Type B pancreatic cell (in vitro differentiated cells): ENCODE measurements at regions not wholly inside any gene's neighbourhood (a gene's known extent, or its start where the extent isn't known, plus 50 kb on each side); places are given as distances from the start of the nearest gene placed in this dataset.
A peak's percentile ranks its signal among the peaks of the same experiment; 100 is the strongest.

ENCODE experiments used
- DNase-seq: peaks from one replicate; pipeline ENCODE4 v3.0.0; 2021; ENCODE audit warnings: mixed read lengths; ENCODE audit not compliant: unreplicated experiment; ENCODE audit errors: extremely low spot score
- H3K27ac Mint-ChIP-seq: 2 replicates; pipeline ENCODE4 v1.8.0; 2021; ENCODE audit warnings: mild to moderate bottlenecking, mixed read lengths
- H3K27me3 Mint-ChIP-seq: 2 replicates; pipeline ENCODE4 v1.8.0; 2021; ENCODE audit warnings: mixed read lengths
- H3K36me3 Mint-ChIP-seq: 2 replicates; pipeline ENCODE4 v1.8.0; 2021; ENCODE audit warnings: mixed read lengths
- H3K4me1 Mint-ChIP-seq: one replicate; pipeline ENCODE4 v1.8.0; 2021; ENCODE audit warnings: mixed read lengths; ENCODE audit not compliant: unreplicated experiment
- H3K4me3 Mint-ChIP-seq: 2 replicates; pipeline ENCODE4 v1.8.0; 2021; ENCODE audit warnings: mild to moderate bottlenecking, mixed read lengths
- H3K9me3 Mint-ChIP-seq: 2 replicates; pipeline ENCODE4 v1.8.0; 2021; ENCODE audit warnings: mixed read lengths
- TF ChIP-seq, protein P1 (sequence below): fragments of 200-600 bp; sonication (generic); conservative IDR thresholded peaks from 2 replicates; pipeline ENCODE4 v1.5.0; 2021; ENCODE audit warnings: antibody characterized with exemption, mild to moderate bottlenecking

DNA sequence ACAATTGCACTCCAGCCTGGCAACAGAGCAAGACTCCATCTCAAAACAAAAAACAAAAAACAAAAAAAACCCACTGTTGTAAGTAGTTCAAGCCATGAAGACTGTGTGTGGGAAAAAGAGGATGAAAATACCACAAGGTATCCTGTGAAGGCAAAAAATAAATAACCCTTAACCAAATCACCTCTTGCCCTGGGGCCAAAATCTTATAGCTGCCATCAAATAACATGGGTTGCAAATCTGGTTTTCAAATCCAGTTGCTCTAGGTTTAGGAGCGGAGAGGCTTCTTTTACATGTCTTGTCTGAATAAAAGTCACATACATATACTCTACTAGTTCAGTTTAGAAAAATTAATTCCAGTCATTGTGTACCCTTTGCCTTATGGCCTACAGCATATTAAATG, 87.0 kb upstream of the STT3B start:
- DNase-seq: no peak
- TF ChIP-seq, protein P1, sequence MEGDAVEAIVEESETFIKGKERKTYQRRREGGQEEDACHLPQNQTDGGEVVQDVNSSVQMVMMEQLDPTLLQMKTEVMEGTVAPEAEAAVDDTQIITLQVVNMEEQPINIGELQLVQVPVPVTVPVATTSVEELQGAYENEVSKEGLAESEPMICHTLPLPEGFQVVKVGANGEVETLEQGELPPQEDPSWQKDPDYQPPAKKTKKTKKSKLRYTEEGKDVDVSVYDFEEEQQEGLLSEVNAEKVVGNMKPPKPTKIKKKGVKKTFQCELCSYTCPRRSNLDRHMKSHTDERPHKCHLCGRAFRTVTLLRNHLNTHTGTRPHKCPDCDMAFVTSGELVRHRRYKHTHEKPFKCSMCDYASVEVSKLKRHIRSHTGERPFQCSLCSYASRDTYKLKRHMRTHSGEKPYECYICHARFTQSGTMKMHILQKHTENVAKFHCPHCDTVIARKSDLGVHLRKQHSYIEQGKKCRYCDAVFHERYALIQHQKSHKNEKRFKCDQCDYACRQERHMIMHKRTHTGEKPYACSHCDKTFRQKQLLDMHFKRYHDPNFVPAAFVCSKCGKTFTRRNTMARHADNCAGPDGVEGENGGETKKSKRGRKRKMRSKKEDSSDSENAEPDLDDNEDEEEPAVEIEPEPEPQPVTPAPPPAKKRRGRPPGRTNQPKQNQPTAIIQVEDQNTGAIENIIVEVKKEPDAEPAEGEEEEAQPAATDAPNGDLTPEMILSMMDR: no peak
- Mint-ChIP-seq H3K27ac (peak overlapping the region; percentile 11), H3K4me3 (peak overlapping the region; percentile 18), H3K9me3 (peaks cover 7% of the 10 kb centered on the region), H3K4me1 (peaks cover 38% of the 10 kb centered on the region), H3K36me3 (no peaks in the 10 kb centered on the region), H3K27me3 (no peaks in the 10 kb centered on the region)

DNA sequence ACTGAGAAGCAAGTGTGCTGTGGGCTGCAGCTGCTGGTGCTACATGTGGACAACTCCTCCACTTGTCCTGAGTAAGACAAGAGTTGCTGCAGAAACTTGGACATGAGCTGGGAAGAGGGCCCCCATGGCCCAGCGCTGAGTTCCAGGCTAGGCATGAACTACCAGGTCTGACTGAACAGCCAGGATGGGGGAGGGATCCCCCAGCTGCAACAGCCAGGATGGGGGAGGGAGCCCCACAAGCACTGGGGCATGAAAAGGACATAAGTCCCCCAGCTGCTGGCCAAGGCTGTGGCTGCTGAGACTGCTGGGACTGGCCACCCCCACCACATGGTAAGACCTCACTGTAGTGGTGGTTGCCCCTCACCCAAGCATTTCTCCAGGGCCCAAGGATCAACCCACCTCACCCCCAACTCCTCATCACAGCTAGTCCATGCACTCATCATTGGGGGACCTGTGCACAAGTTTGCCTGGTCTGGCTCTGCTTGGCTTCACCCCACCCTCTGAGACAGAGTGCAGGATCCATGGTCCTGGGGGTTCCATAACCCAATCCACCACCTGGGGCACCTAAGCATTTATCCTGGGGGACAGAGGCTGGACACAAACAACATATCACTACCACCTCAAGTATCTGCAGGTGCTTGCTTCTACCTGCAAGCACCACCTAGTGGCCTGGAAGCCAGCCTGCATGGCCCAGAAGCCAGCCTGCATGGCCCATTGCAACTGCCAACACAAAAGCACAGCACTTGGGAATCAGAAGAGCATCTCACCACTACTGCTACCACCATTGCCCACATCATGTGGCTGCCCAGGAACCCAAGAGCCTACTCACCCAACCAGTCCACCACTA, 84.5 kb upstream of the STT3B start:
- Mint-ChIP-seq H3K36me3 (no peaks in the 10 kb centered on the region), H3K4me3 (no peak overlapping the region), H3K27me3 (no peaks in the 10 kb centered on the region), H3K27ac (no peak overlapping the region), H3K4me1 (peaks cover 27% of the 10 kb centered on the region), H3K9me3 (peaks cover 12% of the 10 kb centered on the region)
- no peak for DNase-seq
- TF ChIP-seq, protein P1: peak; percentile 38

DNA sequence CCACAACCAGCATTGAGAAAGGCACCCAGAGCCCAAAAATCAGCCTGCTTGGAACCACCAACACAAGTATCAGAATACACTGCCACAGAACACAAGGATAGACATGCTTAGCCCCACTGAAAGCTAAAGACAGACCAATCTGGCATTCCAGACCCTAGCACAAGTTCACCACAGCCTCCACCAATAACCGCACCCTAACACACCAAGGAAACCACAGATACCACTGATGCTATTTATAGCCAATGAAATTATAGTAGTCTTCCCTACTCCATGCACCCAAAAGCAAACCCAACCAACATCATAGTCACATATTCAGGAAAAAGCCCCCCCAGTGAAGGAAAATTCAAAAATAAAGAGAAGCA, 83.9 kb upstream of the STT3B start:
- Mint-ChIP-seq H3K4me3 (no peak overlapping the region), H3K9me3 (peaks cover 12% of the 10 kb centered on the region), H3K27ac (no peak overlapping the region), H3K4me1 (peaks cover 21% of the 10 kb centered on the region), H3K36me3 (no peaks in the 10 kb centered on the region), H3K27me3 (no peaks in the 10 kb centered on the region)
- TF ChIP-seq, protein P1: no peak
- no peak for DNase-seq

DNA sequence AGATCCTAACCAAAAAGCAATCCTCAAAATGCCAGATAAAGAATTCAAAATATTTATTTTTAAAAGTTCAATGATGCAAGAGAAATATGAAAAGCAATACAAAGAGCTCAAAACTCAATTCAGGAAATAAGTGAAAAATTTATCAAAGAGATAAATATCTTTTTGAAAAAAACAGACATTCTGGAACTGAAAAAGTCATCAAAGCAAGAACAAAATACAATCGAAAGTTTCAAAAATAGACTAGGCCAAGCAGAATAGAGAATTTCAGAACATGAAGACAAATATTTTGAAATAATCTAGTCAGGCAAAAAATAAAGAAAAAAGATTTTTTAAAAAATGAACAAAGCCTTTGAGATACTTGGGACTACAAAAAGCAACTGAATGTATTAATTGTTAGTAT, 83.4 kb upstream of the STT3B start:
- H3K27me3 Mint-ChIP-seq: no peaks in the 10 kb centered on the region
- H3K4me1 Mint-ChIP-seq: peaks cover 19% of the 10 kb centered on the region
- no peak overlapping the region for H3K4me3 Mint-ChIP-seq
- H3K27ac Mint-ChIP-seq: no peak overlapping the region
- H3K36me3 Mint-ChIP-seq: no peaks in the 10 kb centered on the region
- TF ChIP-seq, protein P1: no peak
- no peak for DNase-seq
- H3K9me3 Mint-ChIP-seq: peaks cover 12% of the 10 kb centered on the region

DNA sequence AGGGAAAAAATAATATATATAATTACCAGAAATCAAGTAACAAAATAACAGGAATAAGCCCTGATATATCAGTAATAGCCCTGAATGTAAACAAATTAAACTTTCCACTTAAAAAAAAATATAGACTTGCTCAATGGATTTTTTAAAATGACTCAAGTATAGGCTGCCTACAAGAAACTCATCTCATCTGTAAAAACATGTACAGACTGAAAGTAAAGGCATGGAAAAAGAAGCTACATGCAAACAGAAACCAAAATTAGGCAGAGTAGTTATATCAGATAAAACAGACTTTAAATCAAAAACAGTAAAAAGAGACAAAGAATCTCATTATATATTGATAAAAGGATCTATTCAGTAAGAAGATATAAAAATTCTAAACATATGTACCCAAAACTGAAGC, 82.4 kb upstream of the STT3B start:
- no peak for DNase-seq
- TF ChIP-seq, protein P1: no peak
- Mint-ChIP-seq H3K27ac (no peak overlapping the region), H3K4me1 (peaks cover 10% of the 10 kb centered on the region), H3K9me3 (peaks cover 12% of the 10 kb centered on the region), H3K4me3 (no peak overlapping the region), H3K27me3 (no peaks in the 10 kb centered on the region), H3K36me3 (no peaks in the 10 kb centered on the region)
